NB4 (cell line): ENCODE measurements at regions not wholly inside any gene's neighbourhood (a gene's known extent, or its start where the extent isn't known, plus 50 kb on each side); places are given as distances from the start of the nearest gene placed in this dataset.

Experiments used
- CTCF ChIP-seq: IDR thresholded peaks from one replicate; pipeline ENCODE4 v1.5.1; 2012; ENCODE audit warnings: low read depth, low read length
- MYC ChIP-seq: IDR thresholded peaks from 2 replicates; pipeline ENCODE4 v1.6.1; 2011; ENCODE audit warnings: low read depth, low read length
- POLR2A ChIP-seq: IDR thresholded peaks from 2 replicates; pipeline ENCODE4 v1.6.1; 2011; ENCODE audit warnings: mild to moderate bottlenecking; ENCODE audit not compliant: insufficient read length; ENCODE audit errors: extremely low read depth
- TF ChIP-seq, protein P1 (sequence below): IDR thresholded peaks from 2 replicates; pipeline ENCODE4 v1.6.1; 2011; ENCODE audit warnings: low read depth, low read length

GRCh38 chr2:76429374-76429773, 718.7 kb upstream of the GCFC2 start:
- TF ChIP-seq, protein P1, sequence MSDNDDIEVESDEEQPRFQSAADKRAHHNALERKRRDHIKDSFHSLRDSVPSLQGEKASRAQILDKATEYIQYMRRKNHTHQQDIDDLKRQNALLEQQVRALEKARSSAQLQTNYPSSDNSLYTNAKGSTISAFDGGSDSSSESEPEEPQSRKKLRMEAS: no peak
- TF ChIP-seq POLR2A: no peak
- TF ChIP-seq CTCF: no peak
- TF ChIP-seq MYC: no peak
